A549 (cell line): ENCODE measurements at regions not wholly inside any gene's neighbourhood (a gene's known extent, or its start where the extent isn't known, plus 50 kb on each side); places are given as distances from the start of the nearest gene placed in this dataset.
A peak's percentile ranks its signal among the peaks of the same experiment; 100 is the strongest.

Source experiments
- ATAC-seq, 2 experiments: fragments of 200-7000 bp in 1 of 2; fragments of >200 bp in 1 of 2; cut with Nextera tagmentation in 1 of 2; cut with Tn5 transposase in 1 of 2; 3 replicates each; pipeline versions ENCODE4 v1.8.0 to v1.9.1; 2018 to 2020; ENCODE audit warnings: mild to moderate bottlenecking in 1 of 2, moderate library complexity in 1 of 2
- CTCF ChIA-PET: fragments of 300-600 bp; sonication (Branson Sonifier 250); formaldehyde crosslinking; extraction: SDS; loops from one replicate; lab custom pipeline; 2021; ENCODE audit warnings: antibody characterized with exemption, inconsistent platforms; lab: Yijun Ruan, JAX
- POLR2A ChIA-PET: fragments of 350-600 bp; formaldehyde crosslinking; extraction: SDS; loops from one replicate; lab custom pipeline; 2021; ENCODE audit warnings: antibody characterized with exemption, inconsistent platforms; lab: Yijun Ruan, JAX
- DNase-seq, 2 experiments: peaks; one replicate each; pipeline versions ENCODE4 v3.0.0 to v3.0.0-alpha.2; 2011 to 2016; ENCODE audit warnings: low read depth in 1 of 2, low spot score in 1 of 2
- FAIRE-seq: peaks from 2 replicates; lab custom pipeline; 2011; peaks lifted over from hg19 to GRCh38; lab: Jason Lieb, UNC
- H3K27ac ChIP-seq, 2 experiments: fragments of >200 bp; sonication (Bioruptor Twin); formaldehyde crosslinking; 3 replicates each; pipeline ENCODE4 v1.5.1; 2016 to 2017
- H3K4me1 ChIP-seq: fragments of >200 bp; sonication (Bioruptor Twin); formaldehyde crosslinking; 3 replicates; pipeline ENCODE4 v1.6.1; 2016
- H3K4me2 ChIP-seq: fragments of >200 bp; sonication (Bioruptor Twin); formaldehyde crosslinking; 3 replicates; pipeline ENCODE4 v1.6.1; 2016
- H3K4me3 ChIP-seq: fragments of >200 bp; sonication (Bioruptor Twin); formaldehyde crosslinking; 3 replicates; pipeline ENCODE4 v1.5.1; 2016
- H3K9me3 ChIP-seq: fragments of >200 bp; sonication (Bioruptor Twin); formaldehyde crosslinking; 3 replicates; pipeline ENCODE4 v1.6.1; 2016
- ATOH8 ChIP-seq: fragments of 250-450 bp; sonication (Bioruptor Pico); IDR thresholded peaks from 2 replicates; pipeline ENCODE4 v1.5.0; 2020; ENCODE audit warnings: low read depth, mild to moderate bottlenecking, moderate library complexity
- BHLHE40 ChIP-seq: IDR thresholded peaks from 2 replicates; pipeline ENCODE4 v1.6.1; 2012; ENCODE audit warnings: low read depth, low read length, inconsistent platforms
- CBX8 ChIP-seq: fragments of 200-600 bp; sonication (generic); IDR thresholded peaks from 2 replicates; pipeline ENCODE4 v1.6.1; 2016
- CHD2 ChIP-seq: fragments of 150-350 bp; IDR thresholded peaks from 2 replicates; pipeline ENCODE4 v1.6.1; 2014; ENCODE audit warnings: low read length; ENCODE audit not compliant: partially characterized antibody
- E2F6 ChIP-seq: IDR thresholded peaks from 2 replicates; pipeline ENCODE4 v1.6.1; 2012; ENCODE audit warnings: low read depth, borderline replicate concordance
- EHF ChIP-seq: fragments of 250-450 bp; sonication (Bioruptor Pico); IDR thresholded peaks from 2 replicates; pipeline ENCODE4 v1.5.0; 2020; ENCODE audit warnings: mild to moderate bottlenecking
- EP300 ChIP-seq, 2 experiments: fragments of >200 bp; sonication (Bioruptor Twin); formaldehyde crosslinking; IDR thresholded peaks; 2 replicates in 1 of 2; 3 replicates in 1 of 2; pipeline ENCODE4 v1.6.1; 2016 to 2017
- FOSL2 ChIP-seq, 2 experiments: fragments of 450-650 bp in 1 of 2; fragments of >200 bp in 1 of 2; sonication (Bioruptor Twin) in 1 of 2; formaldehyde crosslinking; IDR thresholded peaks; 2 replicates each; pipeline versions ENCODE4 v1.5.0 to v1.6.1; 2016 to 2020; ENCODE audit warnings: mild to moderate bottlenecking in 1 of 2, moderate library complexity in 1 of 2
- FOXS1 ChIP-seq: fragments of 250-450 bp; sonication (Bioruptor Pico); IDR thresholded peaks from 2 replicates; pipeline ENCODE4 v1.5.0; 2020; ENCODE audit warnings: mild to moderate bottlenecking, moderate library complexity
- GATA3 ChIP-seq: IDR thresholded peaks from 2 replicates; pipeline ENCODE4 v1.6.1; 2012; ENCODE audit warnings: borderline replicate concordance
- HOXB13 ChIP-seq: fragments of 250-450 bp; sonication (Bioruptor Pico); IDR thresholded peaks from 2 replicates; pipeline ENCODE4 v1.5.0; 2020; ENCODE audit warnings: low read depth, mild to moderate bottlenecking, moderate library complexity
- HOXB5 ChIP-seq: fragments of 250-450 bp; sonication (Bioruptor Pico); IDR thresholded peaks from 2 replicates; pipeline ENCODE4 v1.5.0; 2020; ENCODE audit warnings: mild to moderate bottlenecking, moderate library complexity
- JUN ChIP-seq, 2 experiments: fragments of >200 bp; sonication (Bioruptor Twin); formaldehyde crosslinking; IDR thresholded peaks; 2 replicates in 1 of 2; 3 replicates in 1 of 2; pipeline ENCODE4 v1.6.1; 2016 to 2017
- KDM5A ChIP-seq: fragments of 200-600 bp; sonication (generic); IDR thresholded peaks from 2 replicates; pipeline ENCODE4 v1.6.1; 2016; ENCODE audit warnings: antibody characterized with exemption, mild to moderate bottlenecking
- MAZ ChIP-seq: fragments of 150-350 bp; IDR thresholded peaks from 2 replicates; pipeline ENCODE4 v1.6.1; 2014; ENCODE audit warnings: antibody characterized with exemption, low read depth, low read length, borderline replicate concordance
- NR3C1 ChIP-seq: fragments of >200 bp; sonication (Bioruptor Twin); formaldehyde crosslinking; IDR thresholded peaks from 3 replicates; pipeline ENCODE4 v1.6.1; 2017
- POLR2A ChIP-seq: IDR thresholded peaks from 2 replicates; pipeline ENCODE4 v1.6.1; 2012; ENCODE audit warnings: mild to moderate bottlenecking, low read length
- RCOR1 ChIP-seq: fragments of 150-350 bp; IDR thresholded peaks from 2 replicates; pipeline ENCODE4 v1.6.1; 2014; ENCODE audit warnings: antibody characterized with exemption, low read length, low read depth
- REST ChIP-seq: fragments of 200-600 bp; sonication (generic); IDR thresholded peaks from 2 replicates; pipeline ENCODE4 v1.6.1; 2016; ENCODE audit warnings: antibody characterized with exemption, mild to moderate bottlenecking, moderate library complexity
- RFX5 ChIP-seq: fragments of 450-650 bp; IDR thresholded peaks from 2 replicates; pipeline ENCODE4 v1.7.1; 2014; ENCODE audit warnings: antibody characterized with exemption, mild to moderate bottlenecking, moderate library complexity
- SMC3 ChIP-seq: fragments of >200 bp; sonication (Bioruptor Twin); formaldehyde crosslinking; IDR thresholded peaks from 3 replicates; pipeline ENCODE4 v1.6.1; 2018; ENCODE audit warnings: inconsistent platforms
- SREBF2 ChIP-seq: fragments of 450-650 bp; IDR thresholded peaks from 2 replicates; pipeline ENCODE4 v1.6.1; 2014; ENCODE audit warnings: mild to moderate bottlenecking, moderate library complexity
- TFCP2L1 ChIP-seq: fragments of 250-450 bp; sonication (Bioruptor Pico); IDR thresholded peaks from 2 replicates; pipeline ENCODE4 v1.5.0; 2021; ENCODE audit warnings: mild to moderate bottlenecking
- TP53 ChIP-seq: fragments of 250-450 bp; sonication (Bioruptor Pico); IDR thresholded peaks from 2 replicates; pipeline ENCODE4 v1.5.0; 2021; ENCODE audit warnings: mild to moderate bottlenecking, moderate library complexity
- WGBS: methylation state at CpG from one replicate; pipeline ENCODE4 v1.1.6; 2017; ENCODE audit errors: missing lambda C conversion rate; 5-methylcytosine and 5-hydroxymethylcytosine counted together

- no peak for TF ChIP-seq GATA3
- no peak for TF ChIP-seq CHD2
- TF ChIP-seq HOXB13, result no peak
- no peak for TF ChIP-seq EHF (CRISPR knock-in tag)
- TF ChIP-seq HOXB5 (CRISPR knock-in tag), result no peak
- no peak for TF ChIP-seq TP53
- no peak for TF ChIP-seq JUN (IDR thresholded peaks at IDR 0.05)
- no peak for TF ChIP-seq SREBF2
- no peak for TF ChIP-seq FOSL2 (IDR thresholded peaks at IDR 0.05)
- no peak for TF ChIP-seq FOSL2 (CRISPR knock-in tag; IDR thresholded peaks at IDR 0.05)
- no peak for TF ChIP-seq KDM5A
- no peak for TF ChIP-seq RFX5
- no peak for TF ChIP-seq BHLHE40
- TF ChIP-seq E2F6, result no peak
- TF ChIP-seq ATOH8 (CRISPR knock-in tag), result no peak
- TF ChIP-seq CBX8, result no peak
- no peak for TF ChIP-seq MAZ
- TF ChIP-seq RCOR1, result no peak
- H3K9me3 ChIP-seq, result no peaks in the 10 kb centered on the region
- H3K4me3 ChIP-seq, result no peak overlapping the region
- H3K4me1 ChIP-seq, result no peaks in the 10 kb centered on the region
- FAIRE-seq, result no peak
- H3K27ac ChIP-seq, result no peak overlapping the region
- DNase-seq, result no peak
- WGBS, result 68% methylated on average over 8 of the region's 8 CpGs
- ATAC-seq, result no peak
- CTCF ChIA-PET, result interaction anchor here (0.6 to 4.9 kb wide), 2 partner anchors 8 to 53 kb away, joined by 3 to 61 read pairs; no protein-coding TSS in a partner anchor
- H3K4me2 ChIP-seq, result no peak overlapping the region
- POLR2A ChIA-PET, result no interaction called here
Observed at GRCh38 chr15:62250186-62250585, 85.1 kb upstream of the C2CD4B start.

- Histone ChIP-seq H3K27ac (no peak overlapping the region), H3K4me2 (no peak overlapping the region), H3K9me3 (no peaks in the 10 kb centered on the region), H3K4me3 (no peak overlapping the region), H3K4me1 (no peaks in the 10 kb centered on the region)
- peak; percentile 7 for FAIRE-seq
- POLR2A ChIA-PET, result no interaction called here
- no peak for DNase-seq
- ATAC-seq, result no peak
- 77% methylated on average over 6 of the region's 6 CpGs for WGBS
- TF ChIP-seq REST, result no peak
- TF ChIP-seq EP300 (IDR thresholded peaks at IDR 0.05), result no peak
- no peak for TF ChIP-seq CHD2
- TF ChIP-seq FOXS1, result no peak
- no peak for TF ChIP-seq SMC3
- TF ChIP-seq TFCP2L1 (CRISPR knock-in tag), result no peak
- no peak for TF ChIP-seq E2F6
- TF ChIP-seq POLR2A, result no peak
- TF ChIP-seq NR3C1, result no peak
- CTCF ChIA-PET, result interaction anchor here (1.2 to 4.9 kb wide), 2 partner anchors 9 to 86 kb away, joined by 3 to 61 read pairs; partner anchors contain the start of gene C2CD4B
Observed at GRCh38 chr15:62250978-62251377, 85.9 kb upstream of the C2CD4B start.
